Chondrocyte (in vitro differentiated cells): ENCODE measurements at regions not wholly inside any gene's neighbourhood (a gene's known extent, or its start where the extent isn't known, plus 50 kb on each side); places are given as distances from the start of the nearest gene placed in this dataset.

Experiments used
- DNase-seq: peaks from one replicate; pipeline ENCODE4 v3.0.0; 2021; ENCODE audit warnings: mixed read lengths, low spot score
- H3K27ac Mint-ChIP-seq: one replicate; pipeline ENCODE4 v1.8.0; 2021; ENCODE audit warnings: mild to moderate bottlenecking, moderate library complexity, mixed read lengths; ENCODE audit not compliant: unreplicated experiment
- H3K27me3 Mint-ChIP-seq: 2 replicates; pipeline ENCODE4 v1.8.0; 2021; ENCODE audit warnings: low read depth, mixed read lengths
- H3K36me3 Mint-ChIP-seq: 2 replicates; pipeline ENCODE4 v1.8.0; 2021; ENCODE audit warnings: low read depth, mixed read lengths
- H3K4me1 Mint-ChIP-seq: 2 replicates; pipeline ENCODE4 v1.8.0; 2021; ENCODE audit warnings: low read depth, mild to moderate bottlenecking, mixed read lengths
- H3K4me3 Mint-ChIP-seq: one replicate; pipeline ENCODE4 v1.8.0; 2021; ENCODE audit warnings: mild to moderate bottlenecking, moderate library complexity, mixed read lengths; ENCODE audit not compliant: unreplicated experiment
- H3K9me3 Mint-ChIP-seq: 2 replicates; pipeline ENCODE4 v1.8.0; 2021; ENCODE audit warnings: low read depth, mixed read lengths
- TF ChIP-seq, protein P1 (sequence below): fragments of 200-600 bp; sonication (generic); IDR thresholded peaks from 2 replicates; pipeline ENCODE4 v1.5.0; 2021; ENCODE audit warnings: antibody characterized with exemption, mild to moderate bottlenecking, moderate library complexity

DNA sequence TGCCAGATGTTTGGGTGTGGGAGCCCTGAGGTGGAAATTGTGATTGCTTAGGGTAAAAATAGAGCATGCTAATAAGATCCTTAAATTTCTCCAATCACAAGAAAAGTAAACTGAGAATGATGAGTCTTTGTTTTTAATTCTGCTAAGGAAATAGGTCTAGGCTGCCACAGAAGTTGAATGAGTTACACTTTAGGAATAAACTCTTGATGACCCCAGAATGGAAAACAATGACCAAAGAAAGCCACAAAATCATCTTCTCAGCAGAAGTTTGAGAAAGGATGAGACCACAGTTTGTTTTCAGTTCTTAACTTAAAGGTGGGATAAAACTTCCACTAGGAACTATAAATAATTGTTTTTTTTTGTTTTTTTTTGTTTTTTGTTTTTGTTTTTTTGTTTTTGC, 164.6 kb upstream of the BCL6 start:
- Mint-ChIP-seq H3K27ac (no peak overlapping the region), H3K36me3 (no peaks in the 10 kb centered on the region), H3K4me1 (no peaks in the 10 kb centered on the region), H3K4me3 (no peak overlapping the region), H3K27me3 (no peaks in the 10 kb centered on the region), H3K9me3 (no peaks in the 10 kb centered on the region)
- no peak for DNase-seq
- TF ChIP-seq, protein P1, sequence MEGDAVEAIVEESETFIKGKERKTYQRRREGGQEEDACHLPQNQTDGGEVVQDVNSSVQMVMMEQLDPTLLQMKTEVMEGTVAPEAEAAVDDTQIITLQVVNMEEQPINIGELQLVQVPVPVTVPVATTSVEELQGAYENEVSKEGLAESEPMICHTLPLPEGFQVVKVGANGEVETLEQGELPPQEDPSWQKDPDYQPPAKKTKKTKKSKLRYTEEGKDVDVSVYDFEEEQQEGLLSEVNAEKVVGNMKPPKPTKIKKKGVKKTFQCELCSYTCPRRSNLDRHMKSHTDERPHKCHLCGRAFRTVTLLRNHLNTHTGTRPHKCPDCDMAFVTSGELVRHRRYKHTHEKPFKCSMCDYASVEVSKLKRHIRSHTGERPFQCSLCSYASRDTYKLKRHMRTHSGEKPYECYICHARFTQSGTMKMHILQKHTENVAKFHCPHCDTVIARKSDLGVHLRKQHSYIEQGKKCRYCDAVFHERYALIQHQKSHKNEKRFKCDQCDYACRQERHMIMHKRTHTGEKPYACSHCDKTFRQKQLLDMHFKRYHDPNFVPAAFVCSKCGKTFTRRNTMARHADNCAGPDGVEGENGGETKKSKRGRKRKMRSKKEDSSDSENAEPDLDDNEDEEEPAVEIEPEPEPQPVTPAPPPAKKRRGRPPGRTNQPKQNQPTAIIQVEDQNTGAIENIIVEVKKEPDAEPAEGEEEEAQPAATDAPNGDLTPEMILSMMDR, result no peak

DNA sequence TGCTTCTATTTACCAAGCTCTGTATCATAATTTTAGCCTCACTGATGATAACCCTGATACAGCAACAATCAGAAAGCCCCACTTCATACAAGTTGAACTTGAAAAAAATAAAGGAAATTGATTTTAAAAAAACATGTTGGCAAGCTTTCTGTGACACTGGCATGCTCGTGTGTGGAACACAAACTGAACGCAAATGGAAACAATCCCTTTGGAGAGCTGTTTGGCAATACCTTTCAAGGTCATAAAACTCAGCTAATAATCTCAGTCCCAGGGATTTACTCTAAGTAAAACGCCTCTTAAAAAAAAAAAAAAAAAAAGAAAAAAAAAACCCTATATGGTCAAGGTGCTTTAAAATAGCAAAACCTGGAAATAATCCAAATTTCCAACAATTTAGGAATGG, 166.7 kb upstream of the BCL6 start:
- H3K27me3 Mint-ChIP-seq, result no peaks in the 10 kb centered on the region
- DNase-seq, result no peak

DNA sequence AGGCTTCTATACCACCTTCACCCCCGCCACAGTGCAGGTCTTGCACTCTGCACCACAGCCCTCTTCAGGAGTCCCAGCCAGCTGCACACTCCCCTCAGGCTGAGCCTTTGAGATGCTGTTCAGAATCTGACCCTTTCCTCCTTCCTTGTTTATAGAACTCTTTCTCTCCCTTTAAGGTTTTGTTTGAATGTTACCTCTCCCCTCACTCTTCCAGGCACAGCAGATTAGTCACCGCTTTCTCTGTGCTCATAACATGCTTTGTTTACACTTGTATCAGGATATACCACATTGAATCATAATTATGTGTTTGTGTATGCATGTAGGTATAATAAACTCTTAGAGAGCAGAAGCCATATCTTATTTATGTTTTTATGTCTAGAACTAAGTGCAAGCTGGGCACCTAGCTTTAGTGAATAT, 168.4 kb upstream of the BCL6 start:
- no peak overlapping the region for H3K4me3 Mint-ChIP-seq
- no peaks in the 10 kb centered on the region for H3K36me3 Mint-ChIP-seq
- no peak for DNase-seq
- TF ChIP-seq, protein P1, result no peak
- H3K4me1 Mint-ChIP-seq, result no peaks in the 10 kb centered on the region
- no peaks in the 10 kb centered on the region for H3K27me3 Mint-ChIP-seq
- no peak overlapping the region for H3K27ac Mint-ChIP-seq
- no peaks in the 10 kb centered on the region for H3K9me3 Mint-ChIP-seq

More for the DNA sequence above, 166.7 kb upstream of the BCL6 start:
- Mint-ChIP-seq H3K9me3 (no peaks in the 10 kb centered on the region), H3K36me3 (no peaks in the 10 kb centered on the region), H3K27ac (no peak overlapping the region), H3K4me1 (no peaks in the 10 kb centered on the region), H3K4me3 (no peak overlapping the region)
- TF ChIP-seq, protein P1, result no peak

DNA sequence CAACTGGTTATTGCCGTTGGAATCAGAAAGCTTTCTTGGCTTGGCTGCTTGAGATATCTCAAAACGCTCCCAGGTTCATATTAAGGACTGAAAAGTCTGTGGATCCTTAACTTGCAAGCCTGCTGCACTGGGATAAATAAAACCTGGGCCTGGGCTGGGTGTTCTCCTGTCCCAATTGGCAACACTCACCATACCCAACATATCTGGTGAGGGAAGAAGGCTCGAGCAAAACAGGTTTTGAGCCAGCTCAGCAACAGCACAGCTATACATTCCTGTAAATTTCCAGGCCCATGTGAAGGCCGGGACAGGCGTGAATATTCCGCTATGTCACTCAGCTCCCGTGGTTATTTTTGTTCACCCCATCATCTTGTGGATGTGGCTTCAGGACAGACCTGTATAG, 169.0 kb upstream of the BCL6 start:
- H3K9me3 Mint-ChIP-seq, result no peaks in the 10 kb centered on the region
- DNase-seq, result no peak
- TF ChIP-seq, protein P1, result no peak
- H3K4me1 Mint-ChIP-seq, result no peaks in the 10 kb centered on the region
- H3K4me3 Mint-ChIP-seq, result no peak overlapping the region
- H3K27me3 Mint-ChIP-seq, result no peaks in the 10 kb centered on the region
- no peaks in the 10 kb centered on the region for H3K36me3 Mint-ChIP-seq
- no peak overlapping the region for H3K27ac Mint-ChIP-seq

DNA sequence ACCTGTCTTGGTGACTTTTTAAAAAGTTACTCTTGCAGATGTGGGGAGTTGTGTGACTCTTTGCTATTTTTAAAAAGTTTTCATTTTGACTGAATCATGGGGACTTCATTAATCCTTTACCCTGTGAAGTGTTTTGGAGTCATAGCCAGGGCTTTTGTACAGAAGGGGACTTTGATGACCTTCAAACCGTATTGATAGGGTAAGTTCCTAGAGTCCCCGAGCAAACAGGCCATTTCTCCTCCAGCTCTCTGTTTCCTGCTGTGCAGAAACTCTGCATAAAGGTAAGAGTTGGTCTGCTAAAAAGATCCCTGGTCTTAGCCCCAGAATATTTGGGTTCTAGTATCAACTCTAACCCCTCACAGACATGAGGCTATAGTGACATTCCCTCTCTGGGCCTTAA, 170.8 kb upstream of the BCL6 start:
- H3K4me3 Mint-ChIP-seq, result no peak overlapping the region
- H3K27me3 Mint-ChIP-seq, result no peaks in the 10 kb centered on the region
- H3K36me3 Mint-ChIP-seq, result no peaks in the 10 kb centered on the region
- no peak overlapping the region for H3K27ac Mint-ChIP-seq
- no peaks in the 10 kb centered on the region for H3K9me3 Mint-ChIP-seq
- TF ChIP-seq, protein P1, result no peak
- DNase-seq, result no peak
- no peaks in the 10 kb centered on the region for H3K4me1 Mint-ChIP-seq
